ENCODE measurements at regions not wholly inside any gene's neighbourhood (a gene's known extent, or its start where the extent isn't known, plus 50 kb on each side); places are given as distances from the start of the nearest gene placed in this dataset.
"Not testable (repeated sequence)": the region's sequence is repeated elsewhere in the genome, so short reads cannot be mapped to it uniquely, and the experiment has no call there.

DNA sequence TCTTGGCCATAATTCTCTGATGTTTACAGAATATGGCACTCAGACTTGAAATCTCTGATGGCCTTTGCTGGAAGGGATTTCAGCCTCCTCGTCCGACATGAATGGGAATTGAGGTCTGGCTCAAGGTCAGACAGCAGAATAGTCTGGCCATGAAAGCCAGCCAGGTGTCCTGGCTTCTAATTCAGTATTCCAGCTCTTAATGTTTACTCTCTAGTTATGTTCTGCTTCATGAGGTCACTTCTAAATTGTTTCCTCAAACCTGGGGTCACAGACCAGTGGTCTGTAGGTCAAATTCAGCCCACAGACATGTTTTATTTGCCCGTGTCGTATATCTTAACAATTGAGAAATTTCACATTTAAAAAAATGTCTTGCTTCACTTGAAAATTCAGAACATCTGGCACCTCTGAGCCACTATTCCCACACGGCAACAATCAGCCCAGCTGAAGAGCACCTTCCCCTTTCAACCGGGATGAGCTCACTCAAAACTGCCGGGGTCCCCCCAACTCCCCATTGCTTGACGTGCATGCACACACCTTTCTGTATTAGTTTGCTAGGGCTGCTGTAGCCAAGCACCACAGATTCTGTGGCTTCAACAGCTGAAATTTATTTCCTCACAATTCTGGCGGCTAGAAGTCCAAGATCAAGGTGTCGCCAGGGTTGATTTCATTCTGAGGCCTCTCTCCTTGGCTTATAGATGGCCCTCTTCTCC, 243.5 kb downstream of the ENC1 start:
- no peak for DNase-seq

DNA sequence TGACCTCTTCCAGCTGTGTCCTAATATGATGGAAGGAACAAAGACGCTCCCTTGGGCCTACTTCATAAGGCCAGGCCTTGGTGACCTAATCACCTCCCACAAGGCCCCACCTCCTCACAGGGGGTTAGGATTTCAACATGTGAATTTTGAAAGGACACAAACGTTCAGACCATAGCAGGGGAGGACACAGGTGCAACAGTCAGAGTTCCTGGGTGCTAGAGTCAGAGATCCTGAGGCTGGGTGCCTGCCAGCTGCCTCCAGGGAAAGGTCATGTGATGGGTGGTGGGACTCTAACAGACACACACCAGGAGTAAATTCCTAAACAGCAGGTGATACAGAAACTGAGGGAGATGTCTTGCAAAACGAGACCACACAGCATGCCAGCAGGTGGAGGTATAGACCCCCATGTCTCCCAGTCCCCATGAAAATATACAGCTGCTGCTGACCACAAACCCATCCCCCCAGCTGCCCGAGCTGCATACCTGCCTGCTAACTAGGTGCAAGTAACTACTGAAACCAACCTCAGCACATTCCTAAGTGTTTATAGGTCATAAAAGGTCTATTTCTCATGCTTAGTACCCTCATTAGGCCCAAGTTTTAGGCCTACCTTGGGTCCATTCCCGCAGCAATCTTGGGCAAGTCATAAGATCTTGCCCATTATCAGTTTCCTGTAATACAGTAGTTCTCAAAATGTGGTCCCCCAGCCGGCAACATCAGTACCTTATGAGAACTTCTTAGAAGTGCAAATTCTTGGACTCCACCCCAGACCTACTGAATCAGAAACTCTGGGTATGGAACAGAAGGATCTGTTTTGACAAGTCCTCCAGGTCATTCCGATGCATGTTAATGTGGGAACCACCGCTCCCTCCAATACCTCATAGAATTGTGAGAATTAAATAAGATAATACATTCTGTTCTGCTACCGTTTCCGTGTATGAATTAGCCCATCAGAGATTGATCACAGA, 245.3 kb downstream of the ENC1 start:
- no peak for DNase-seq

- peak; percentile 3 for DNase-seq
Observed at GRCh38 chr5:74394528-74394915, 246.0 kb downstream of the ENC1 start.

- no peak for DNase-seq
Observed at GRCh38 chr5:74393943-74394342, 246.6 kb downstream of the ENC1 start.

GRCh38 chr5:74392711-74393351, 247.7 kb downstream of the ENC1 start:
- no peak for DNase-seq

- DNase-seq: no peak
Observed at GRCh38 chr5:74391410-74391809, 249.1 kb downstream of the ENC1 start.

DNA sequence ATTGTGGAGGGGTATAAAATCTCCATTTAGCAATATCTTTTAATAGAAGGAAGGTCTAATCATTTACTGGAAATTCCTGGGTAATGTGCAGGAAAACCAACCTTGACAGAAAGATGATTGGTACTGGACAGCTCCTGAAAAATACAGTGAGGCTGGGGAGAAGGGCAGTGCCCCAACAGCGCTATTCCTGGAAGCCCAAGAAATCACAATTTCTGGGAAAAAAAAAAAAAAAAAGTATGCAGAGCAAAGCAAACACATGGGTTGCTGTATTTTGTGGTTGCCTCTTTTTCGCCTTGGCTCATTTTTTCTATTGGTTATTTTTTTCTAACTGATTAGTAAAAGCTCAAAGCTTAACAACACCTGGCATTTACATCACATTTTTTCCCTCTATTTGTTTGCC, 249.7 kb downstream of the ENC1 start:
- DNase-seq: no peak

- no peak for DNase-seq
Observed at GRCh38 chr5:74390306-74390637, 250.3 kb downstream of the ENC1 start.

DNA sequence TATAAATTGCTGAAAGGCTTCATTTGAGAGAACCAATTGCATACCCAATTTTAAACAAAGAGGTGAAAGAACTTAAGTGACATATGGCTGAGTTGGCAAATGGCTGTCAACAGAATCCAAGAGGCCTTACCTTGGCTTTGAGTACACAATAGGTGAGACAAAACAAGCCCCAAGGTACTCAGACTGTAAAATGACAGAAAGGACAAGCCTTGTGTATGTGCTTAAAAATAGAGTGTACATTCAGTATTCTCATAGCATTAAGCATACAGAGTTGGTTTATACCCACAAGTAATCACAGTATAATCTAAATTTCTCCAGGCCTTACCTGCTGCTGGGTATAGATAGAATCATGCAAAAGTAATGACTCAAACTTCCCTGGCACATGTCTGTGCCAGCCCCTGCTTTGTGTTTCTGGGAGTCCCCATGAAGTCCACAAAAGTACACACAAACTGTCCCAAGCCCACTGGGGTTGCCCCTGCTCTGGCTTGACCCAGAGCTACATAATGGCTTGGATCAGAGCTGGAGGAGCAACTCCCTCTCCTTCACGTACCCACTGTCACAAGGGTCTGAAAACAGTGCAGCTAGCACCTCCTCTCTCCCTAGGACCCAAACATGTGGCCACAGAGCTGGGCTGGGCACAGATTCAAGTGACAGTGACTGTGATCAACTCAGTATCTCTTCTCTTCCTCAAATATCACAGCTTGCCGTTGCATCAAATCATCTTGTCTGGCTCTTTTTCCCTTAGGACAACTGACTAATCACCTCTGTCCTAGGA, 250.8 kb downstream of the ENC1 start:
- DNase-seq: no peak

DNA sequence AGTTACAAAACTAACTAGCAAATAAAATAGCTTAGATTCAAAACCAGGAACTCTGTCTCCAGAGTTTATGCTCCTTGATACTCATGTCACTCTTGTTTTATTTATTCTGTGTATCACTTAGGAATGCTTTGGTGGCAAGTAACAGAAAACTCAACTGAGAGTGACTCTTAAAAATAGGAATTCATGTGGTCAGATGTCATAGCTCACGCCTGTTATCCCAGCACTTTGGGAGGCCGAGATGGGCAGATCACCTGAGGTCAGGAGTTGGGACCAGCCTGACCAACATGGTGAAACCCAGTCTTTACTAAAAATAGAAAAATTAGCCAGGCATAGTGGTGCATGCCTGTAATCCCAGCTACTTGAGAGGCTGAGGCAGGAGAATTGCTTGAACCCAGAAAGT, 252.1 kb downstream of the ENC1 start:
- not testable (repeated sequence) for DNase-seq

- no peak for DNase-seq
Observed at GRCh38 chr5:74386571-74387334, 253.8 kb downstream of the ENC1 start.

- no peak for DNase-seq
Observed at GRCh38 chr5:74384851-74385250, 255.7 kb downstream of the ENC1 start.

GRCh38 chr5:74382987-74383593, 257.4 kb downstream of the ENC1 start:
- no peak for DNase-seq

GRCh38 chr5:74382123-74382855, 258.2 kb downstream of the ENC1 start:
- no peak for DNase-seq

GRCh38 chr5:74380193-74380592, 260.3 kb downstream of the ENC1 start:
- DNase-seq: no peak

DNA sequence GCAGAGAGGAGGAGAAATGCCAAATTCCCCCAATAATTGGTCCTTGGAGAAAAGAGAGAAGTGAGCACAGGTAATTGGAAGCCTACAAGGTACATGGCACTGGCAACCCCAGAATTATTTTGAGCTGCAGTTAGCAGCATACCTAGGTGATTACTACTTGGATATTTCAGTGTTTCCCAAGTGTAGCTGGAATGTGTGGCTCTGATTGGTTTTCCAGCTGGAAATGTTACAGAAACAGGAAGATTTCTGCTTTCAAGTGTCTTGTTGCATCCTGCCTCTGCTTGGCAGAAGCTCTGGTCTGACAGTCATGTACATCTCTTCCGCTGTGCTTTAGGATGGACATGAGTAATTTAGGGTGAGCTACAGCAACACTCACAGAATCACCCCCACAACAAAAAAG, 262.1 kb downstream of the ENC1 start:
- DNase-seq: no peak

DNA sequence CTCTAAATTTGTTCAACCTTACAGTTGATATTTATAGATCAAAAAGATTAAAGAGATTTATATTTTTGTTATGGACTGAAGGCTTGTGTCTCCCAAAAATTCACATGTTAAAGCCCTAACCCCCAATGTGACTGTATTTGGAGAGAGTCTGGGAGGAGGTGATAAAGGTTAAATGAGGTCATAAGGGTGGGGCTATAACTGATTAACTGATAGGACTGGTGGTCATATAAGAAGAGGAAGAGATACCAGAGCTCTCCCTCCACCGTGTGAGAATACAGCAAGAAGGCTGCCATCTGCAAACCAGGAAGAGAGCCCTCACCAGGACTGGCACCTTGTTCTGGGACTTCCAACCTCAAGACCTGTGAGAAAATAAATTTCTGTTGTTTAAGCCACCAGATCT, 264.3 kb downstream of the ENC1 start:
- DNase-seq: no peak

DNA sequence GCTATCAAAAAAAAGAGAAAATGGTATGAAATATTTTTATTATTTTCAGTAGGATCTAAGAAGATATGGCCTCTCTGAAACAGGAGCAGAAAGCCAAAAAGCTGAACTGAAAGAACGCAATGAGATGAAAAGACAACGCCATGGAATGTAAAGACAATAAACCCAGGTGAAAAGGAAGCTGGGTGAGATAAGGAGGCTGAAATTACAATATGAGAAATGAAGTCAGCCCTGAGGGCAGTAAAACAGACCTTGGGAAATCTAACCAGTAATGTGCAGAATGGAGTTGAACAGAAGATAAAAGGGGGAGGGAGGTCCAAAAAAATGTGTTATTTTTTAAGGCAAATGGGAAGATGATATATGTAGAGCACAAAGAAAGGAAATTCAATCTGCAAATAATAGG, 265.3 kb downstream of the ENC1 start:
- no peak for DNase-seq

DNA sequence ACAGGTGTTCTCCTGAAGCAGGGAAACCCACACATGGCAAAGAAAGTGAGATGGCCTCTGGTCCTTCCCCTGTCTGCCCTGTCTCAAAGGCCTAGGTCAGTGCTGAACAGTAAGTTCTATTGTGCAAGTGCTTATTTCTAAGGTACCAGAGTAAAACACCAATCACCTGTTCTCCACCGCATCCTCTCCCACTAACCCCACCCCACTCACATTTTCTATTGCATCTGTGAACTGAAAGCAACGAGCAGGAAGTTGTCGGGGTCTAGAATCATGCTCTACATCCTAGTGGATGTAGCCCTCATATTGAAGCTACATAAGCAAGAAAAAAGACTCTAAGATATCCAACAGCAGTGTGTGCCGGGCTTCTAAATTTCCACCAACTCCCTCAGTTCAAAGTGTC, 265.9 kb downstream of the ENC1 start:
- DNase-seq: no peak

- no peak for DNase-seq
Observed at GRCh38 chr5:74373076-74373475, 267.5 kb downstream of the ENC1 start.

DNA sequence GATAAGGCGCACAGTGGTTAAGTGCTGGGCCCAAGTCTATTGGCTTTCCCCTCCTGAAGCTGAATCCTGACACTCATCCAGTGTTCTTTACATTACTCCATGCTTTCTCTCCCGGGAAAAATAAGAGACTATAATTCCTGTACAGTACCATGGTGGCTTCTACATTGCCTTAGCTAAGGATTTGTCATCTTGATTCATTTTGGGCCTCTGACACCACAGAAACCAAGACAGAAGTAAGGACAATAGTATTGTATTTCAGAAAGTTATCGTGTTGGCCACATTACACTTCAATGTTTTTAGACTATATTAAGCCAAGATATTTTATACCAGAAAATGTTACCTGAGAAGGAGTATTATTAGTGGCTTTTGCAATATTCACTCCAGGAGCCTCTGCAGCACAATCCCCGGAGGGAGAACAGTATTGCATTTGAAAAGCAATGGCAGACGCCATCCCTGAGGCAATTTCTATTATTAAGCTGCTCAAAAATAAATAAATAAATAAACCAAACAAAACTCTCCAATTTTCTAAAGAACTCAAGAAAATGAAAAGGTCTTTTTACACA, 267.9 kb downstream of the ENC1 start:
- DNase-seq: no peak
